ENCODE measurements at regions not wholly inside any gene's neighbourhood (a gene's known extent, or its start where the extent isn't known, plus 50 kb on each side); places are given as distances from the start of the nearest gene placed in this dataset.
"Not testable (repeated sequence)": the region's sequence is repeated elsewhere in the genome, so short reads cannot be mapped to it uniquely, and the experiment has no call there.

- Histone ChIP-seq H3K27me3 (ENCODE audit: control insufficient read depth in 3 of 3, insufficient read depth in 3 of 3, low read length in 3 of 3) (peaks cover 0 to 6% (median 0%) of the 10 kb centered on the region in 3 donors), H3K27ac (ENCODE audit: low read depth in 1 of 3, low read length in 2 of 3) (no peak overlapping the region), H3K9me3 (ENCODE audit: control insufficient read depth in 2 of 2, insufficient read depth in 1 of 2, low read depth in 1 of 2, low read length in 1 of 2) (no peaks in the 10 kb centered on the region), H3K4me3 (ENCODE audit: low read depth in 1 of 3, low read length in 3 of 3) (no peak overlapping the region), H3K4me1 (ENCODE audit: control insufficient read depth in 3 of 3, insufficient read depth in 2 of 3, low read depth in 1 of 3, low read length in 2 of 3) (no peaks in the 10 kb centered on the region), H3K36me3 (ENCODE audit: control insufficient read depth in 3 of 3, insufficient read depth in 2 of 3, low read depth in 1 of 3, low read length in 3 of 3) (no peaks in the 10 kb centered on the region)
- no peak for FAIRE-seq
- 59 to 90% (median 66%) methylated on average over 3 of the region's 3 CpGs for WGBS, 3 donors
- no peak for DNase-seq
Measured at GRCh38 chr12:131631230-131631629, 79.7 kb upstream of the SFSWAP start.

GRCh38 chr12:131631889-131632651 is 78.8 kb upstream of the SFSWAP start:
- not testable (repeated sequence) for FAIRE-seq; H3K27ac ChIP-seq (ENCODE audit: low read depth in 1 of 3, low read length in 2 of 3); H3K4me3 ChIP-seq (ENCODE audit: low read depth in 1 of 3, low read length in 3 of 3); H3K27me3 ChIP-seq (ENCODE audit: control insufficient read depth in 3 of 3, insufficient read depth in 3 of 3, low read length in 3 of 3); H3K9me3 ChIP-seq (ENCODE audit: control insufficient read depth in 2 of 2, insufficient read depth in 1 of 2, low read depth in 1 of 2, low read length in 1 of 2); DNase-seq; H3K36me3 ChIP-seq (ENCODE audit: control insufficient read depth in 3 of 3, insufficient read depth in 2 of 3, low read depth in 1 of 3, low read length in 3 of 3); H3K4me1 ChIP-seq (ENCODE audit: control insufficient read depth in 3 of 3, insufficient read depth in 2 of 3, low read depth in 1 of 3, low read length in 2 of 3)
- WGBS, 3 donors = 71 to 75% (median 72%) methylated on average over 18 to 23 of the region's 23 CpGs

- H3K4me1 ChIP-seq (ENCODE audit: control insufficient read depth in 3 of 3, insufficient read depth in 2 of 3, low read depth in 1 of 3, low read length in 2 of 3); H3K9me3 ChIP-seq (ENCODE audit: control insufficient read depth in 2 of 2, insufficient read depth in 1 of 2, low read depth in 1 of 2, low read length in 1 of 2); H3K4me3 ChIP-seq (ENCODE audit: low read depth in 1 of 3, low read length in 3 of 3); H3K27ac ChIP-seq (ENCODE audit: low read depth in 1 of 3, low read length in 2 of 3); DNase-seq; H3K36me3 ChIP-seq (ENCODE audit: control insufficient read depth in 3 of 3, insufficient read depth in 2 of 3, low read depth in 1 of 3, low read length in 3 of 3); FAIRE-seq; H3K27me3 ChIP-seq (ENCODE audit: control insufficient read depth in 3 of 3, insufficient read depth in 3 of 3, low read length in 3 of 3): not testable (repeated sequence)
- WGBS, 3 donors = 38 to 59% (median 51%) methylated on average over 5 of the region's 5 CpGs
Measured at GRCh38 chr12:131632652-131633023, 78.3 kb upstream of the SFSWAP start.

GRCh38 chr12:131633610-131634009 is 77.3 kb upstream of the SFSWAP start:
- H3K27me3 ChIP-seq (ENCODE audit: control insufficient read depth in 3 of 3, insufficient read depth in 3 of 3, low read length in 3 of 3); H3K4me1 ChIP-seq (ENCODE audit: control insufficient read depth in 3 of 3, insufficient read depth in 2 of 3, low read depth in 1 of 3, low read length in 2 of 3); H3K4me3 ChIP-seq (ENCODE audit: low read depth in 1 of 3, low read length in 3 of 3); DNase-seq; H3K27ac ChIP-seq (ENCODE audit: low read depth in 1 of 3, low read length in 2 of 3); FAIRE-seq; H3K36me3 ChIP-seq (ENCODE audit: control insufficient read depth in 3 of 3, insufficient read depth in 2 of 3, low read depth in 1 of 3, low read length in 3 of 3); H3K9me3 ChIP-seq (ENCODE audit: control insufficient read depth in 2 of 2, insufficient read depth in 1 of 2, low read depth in 1 of 2, low read length in 1 of 2): not testable (repeated sequence)
- 61 to 64% (median 63%) methylated on average over 8 to 9 of the region's 9 CpGs for WGBS, 3 donors

GRCh38 chr12:131634037-131634436 is 76.9 kb upstream of the SFSWAP start:
- no peak overlapping the region for H3K27ac ChIP-seq (ENCODE audit: low read depth in 1 of 3, low read length in 2 of 3)
- FAIRE-seq (no peak), DNase-seq (no peak)
- H3K9me3 ChIP-seq (ENCODE audit: control insufficient read depth in 2 of 2, insufficient read depth in 1 of 2, low read depth in 1 of 2, low read length in 1 of 2) = no peaks in the 10 kb centered on the region
- H3K4me3 ChIP-seq (ENCODE audit: low read depth in 1 of 3, low read length in 3 of 3) = no peak overlapping the region
- 61 to 73% (median 71%) methylated on average over 5 of the region's 5 CpGs for WGBS, 3 donors
- no peaks in the 10 kb centered on the region for H3K36me3 ChIP-seq (ENCODE audit: control insufficient read depth in 3 of 3, insufficient read depth in 2 of 3, low read depth in 1 of 3, low read length in 3 of 3)
- no peaks in the 10 kb centered on the region for H3K4me1 ChIP-seq (ENCODE audit: control insufficient read depth in 3 of 3, insufficient read depth in 2 of 3, low read depth in 1 of 3, low read length in 2 of 3)
- H3K27me3 ChIP-seq (ENCODE audit: control insufficient read depth in 3 of 3, insufficient read depth in 3 of 3, low read length in 3 of 3) = no peaks in the 10 kb centered on the region

GRCh38 chr12:131635012-131635411 is 75.9 kb upstream of the SFSWAP start:
- not testable (repeated sequence) for H3K4me1 ChIP-seq (ENCODE audit: control insufficient read depth in 3 of 3, insufficient read depth in 2 of 3, low read depth in 1 of 3, low read length in 2 of 3); FAIRE-seq; H3K27me3 ChIP-seq (ENCODE audit: control insufficient read depth in 3 of 3, insufficient read depth in 3 of 3, low read length in 3 of 3); H3K4me3 ChIP-seq (ENCODE audit: low read depth in 1 of 3, low read length in 3 of 3); H3K27ac ChIP-seq (ENCODE audit: low read depth in 1 of 3, low read length in 2 of 3); H3K9me3 ChIP-seq (ENCODE audit: control insufficient read depth in 2 of 2, insufficient read depth in 1 of 2, low read depth in 1 of 2, low read length in 1 of 2); H3K36me3 ChIP-seq (ENCODE audit: control insufficient read depth in 3 of 3, insufficient read depth in 2 of 3, low read depth in 1 of 3, low read length in 3 of 3); DNase-seq
- 73 to 82% (median 80%) methylated on average over 2 of the region's 2 CpGs for WGBS, 3 donors

- DNase-seq (no peak), FAIRE-seq (no peak)
- 64 to 83% (median 69%) methylated on average over 6 of the region's 6 CpGs for WGBS, 3 donors
- H3K9me3 ChIP-seq (ENCODE audit: control insufficient read depth in 2 of 2, insufficient read depth in 1 of 2, low read depth in 1 of 2, low read length in 1 of 2) = no peaks in the 10 kb centered on the region
- H3K27ac ChIP-seq (ENCODE audit: low read depth in 1 of 3, low read length in 2 of 3) = no peak overlapping the region
- H3K27me3 ChIP-seq (ENCODE audit: control insufficient read depth in 3 of 3, insufficient read depth in 3 of 3, low read length in 3 of 3) = no peaks in the 10 kb centered on the region
- H3K4me1 ChIP-seq (ENCODE audit: control insufficient read depth in 3 of 3, insufficient read depth in 2 of 3, low read depth in 1 of 3, low read length in 2 of 3) = no peaks in the 10 kb centered on the region
- H3K4me3 ChIP-seq (ENCODE audit: low read depth in 1 of 3, low read length in 3 of 3) = no peak overlapping the region
- no peaks in the 10 kb centered on the region for H3K36me3 ChIP-seq (ENCODE audit: control insufficient read depth in 3 of 3, insufficient read depth in 2 of 3, low read depth in 1 of 3, low read length in 3 of 3)
Measured at GRCh38 chr12:131635491-131636122, 75.3 kb upstream of the SFSWAP start.

- DNase-seq (no peak), FAIRE-seq (no peak)
- Histone ChIP-seq H3K9me3 (ENCODE audit: control insufficient read depth in 2 of 2, insufficient read depth in 1 of 2, low read depth in 1 of 2, low read length in 1 of 2) (no peaks in the 10 kb centered on the region), H3K27ac (ENCODE audit: low read depth in 1 of 3, low read length in 2 of 3) (no peak overlapping the region), H3K4me3 (ENCODE audit: low read depth in 1 of 3, low read length in 3 of 3) (no peak overlapping the region), H3K36me3 (ENCODE audit: control insufficient read depth in 3 of 3, insufficient read depth in 2 of 3, low read depth in 1 of 3, low read length in 3 of 3) (no peaks in the 10 kb centered on the region), H3K27me3 (ENCODE audit: control insufficient read depth in 3 of 3, insufficient read depth in 3 of 3, low read length in 3 of 3) (no peaks in the 10 kb centered on the region), H3K4me1 (ENCODE audit: control insufficient read depth in 3 of 3, insufficient read depth in 2 of 3, low read depth in 1 of 3, low read length in 2 of 3) (no peaks in the 10 kb centered on the region)
- WGBS, 3 donors = 91 to 93% (median 91%) methylated on average over 8 of the region's 8 CpGs
Measured at GRCh38 chr12:131636266-131636665, 74.6 kb upstream of the SFSWAP start.
